HepG2 (cell line): ENCODE measurements at regions not wholly inside any gene's neighbourhood (a gene's known extent, or its start where the extent isn't known, plus 50 kb on each side); places are given as distances from the start of the nearest gene placed in this dataset.

Experiments
- ATAC-seq: fragments of 200-7000 bp; cut with Tn5 transposase; 3 replicates; pipeline ENCODE4 v1.9.1; 2020; ENCODE audit warnings: mild to moderate bottlenecking, moderate library complexity
- BruUV-seq: library from RNA; stranded (reverse); fragments of 400-500 nt; replicated peaks from 2 replicates; lab custom pipeline; 2021; lab: Mats Ljungman, UMichigan
- CTCF ChIA-PET: fragments of 300-600 bp; formaldehyde crosslinking; extraction: SDS; loops from one replicate; lab custom pipeline; 2021; ENCODE audit warnings: low total read pairs, inconsistent platforms, low intra/inter-chr PET ratio; lab: Yijun Ruan, JAX
- POLR2A ChIA-PET: fragments of 350-600 bp; sonication (Branson Sonifier 250); formaldehyde crosslinking; loops from one replicate; lab custom pipeline; 2020; ENCODE audit warnings: antibody characterized with exemption, inconsistent platforms; lab: Yijun Ruan, JAX
- DNase-seq: peaks from one replicate; pipeline ENCODE4 v3.0.0-alpha.2; 2015; ENCODE audit warnings: low spot score
- FAIRE-seq: peaks from 3 replicates; lab custom pipeline; 2011; peaks lifted over from hg19 to GRCh38; lab: Jason Lieb, UNC
- H2AFZ ChIP-seq: one replicate; pipeline ENCODE4 v1.6.1; 2011; ENCODE audit warnings: low read length, inconsistent platforms
- H3K27ac ChIP-seq: fragments of 300-600 bp; 3 replicates; pipeline ENCODE4 v1.8.0; 2011; ENCODE audit warnings: mixed run types, mild to moderate bottlenecking, mixed read lengths, low read length, inconsistent platforms; ENCODE audit not compliant: insufficient read depth; ENCODE audit errors: extremely low read length
- H3K27me3 ChIP-seq, 2 experiments: fragments of 200-600 bp in 1 of 2; 2 replicates in 1 of 2; 3 replicates in 1 of 2; pipeline versions ENCODE4 v1.6.0 to v1.8.0; 2011; ENCODE audit warnings: low read length in 2 of 2, mild to moderate bottlenecking in 2 of 2, moderate library complexity in 2 of 2, inconsistent platforms in 1 of 2; ENCODE audit not compliant: insufficient read depth in 2 of 2, control insufficient read depth in 1 of 2
- H3K36me3 ChIP-seq, 2 experiments: fragments of 200-600 bp in 1 of 2; replicated peaks in 1 of 2; 2 replicates in 1 of 2; 3 replicates in 1 of 2; pipeline versions ENCODE4 v1.5.1 to v1.8.0; 2011; ENCODE audit warnings: low read length in 2 of 2, inconsistent platforms in 1 of 2; ENCODE audit not compliant: insufficient read depth in 2 of 2, control insufficient read depth in 1 of 2
- H3K4me1 ChIP-seq: 2 replicates; pipeline ENCODE4 v1.5.1; 2012; ENCODE audit warnings: low read length, inconsistent platforms; ENCODE audit not compliant: insufficient read depth
- H3K4me2 ChIP-seq: 2 replicates; pipeline ENCODE4 v1.6.0; 2011; ENCODE audit warnings: low read depth, low read length, inconsistent platforms
- H3K4me3 ChIP-seq, 3 experiments: fragments of 200-600 bp in 1 of 3; sonication (generic), shearing (Covaris generic) in 1 of 3; replicated peaks in 1 of 3; 2 replicates each; pipeline ENCODE4 v1.5.1; 2011 to 2016; ENCODE audit warnings: low read length in 3 of 3, inconsistent platforms in 2 of 3, low read depth in 2 of 3, mild to moderate bottlenecking in 2 of 3, control low read depth in 1 of 3, mixed read lengths in 1 of 3; ENCODE audit not compliant: insufficient read depth in 1 of 3
- H3K79me2 ChIP-seq: one replicate; pipeline ENCODE4 v1.6.1; 2011; ENCODE audit warnings: low read length, inconsistent platforms; ENCODE audit not compliant: insufficient read depth
- H3K9ac ChIP-seq: 2 replicates; pipeline ENCODE4 v1.6.0; 2011; ENCODE audit warnings: mild to moderate bottlenecking, low read depth, low read length, inconsistent platforms; ENCODE audit not compliant: insufficient read depth
- H3K9me3 ChIP-seq: 2 replicates; pipeline ENCODE4 v1.5.1; 2012; ENCODE audit warnings: mild to moderate bottlenecking, low read length
- H4K20me1 ChIP-seq: 2 replicates; pipeline ENCODE4 v1.6.0; 2011; ENCODE audit warnings: inconsistent platforms, mild to moderate bottlenecking, low read length, moderate library complexity; ENCODE audit not compliant: insufficient read depth
- KAT8 ChIP-seq: IDR thresholded peaks from 2 replicates; pipeline ENCODE4 v1.6.1; 2016; ENCODE audit warnings: missing genetic modification reagents, missing compliant biosample characterization
- KLF15 ChIP-seq: sonication (generic); formaldehyde crosslinking; IDR thresholded peaks from 2 replicates; pipeline ENCODE4 v1.8.1; 2023; ENCODE audit warnings: borderline replicate concordance, mild to moderate bottlenecking, inconsistent platforms, missing genetic modification reagents, mixed read lengths
- NFATC3 ChIP-seq: sonication (generic); formaldehyde crosslinking; IDR thresholded peaks from 2 replicates; pipeline ENCODE4 v1.5.1; 2020; ENCODE audit warnings: mild to moderate bottlenecking, missing genetic modification reagents
- NFRKB ChIP-seq: fragments of 450-650 bp; IDR thresholded peaks from 2 replicates; pipeline ENCODE4 v1.6.1; 2017
- RELA ChIP-seq: sonication (generic); formaldehyde crosslinking; IDR thresholded peaks from 2 replicates; pipeline ENCODE4 v1.4.0; 2020; ENCODE audit warnings: missing genetic modification reagents
- THAP11 ChIP-seq: IDR thresholded peaks from 2 replicates; pipeline ENCODE4 v1.6.1; 2016; ENCODE audit warnings: missing biosample characterization, missing genetic modification reagents
- ZNF230 ChIP-seq: sonication (generic); formaldehyde crosslinking; IDR thresholded peaks from 2 replicates; pipeline ENCODE4 v1.4.0; 2020; ENCODE audit warnings: mild to moderate bottlenecking, missing genetic modification reagents
- ZNF766 ChIP-seq: sonication (generic); formaldehyde crosslinking; IDR thresholded peaks from 2 replicates; pipeline ENCODE4 v1.5.0; 2020; ENCODE audit warnings: missing genetic modification reagents, borderline replicate concordance
- ZNF788 ChIP-seq: sonication (generic); formaldehyde crosslinking; IDR thresholded peaks from 2 replicates; pipeline ENCODE4 v1.5.0; 2020; ENCODE audit warnings: mild to moderate bottlenecking, missing genetic modification reagents, borderline replicate concordance
- WGBS: methylation state at CpG from one replicate; pipeline ENCODE4 v1.1.6; 2017; ENCODE audit warnings: low lambda C conversion rate; 5-methylcytosine and 5-hydroxymethylcytosine counted together
- in situ Hi-C: cut with HindIII; loops from 2 replicates; pipeline ENCODE4 v1.10.0; 2017; ENCODE audit warnings: low pct_unique_long_range_greater_than_20kb; ENCODE audit not compliant: extremely low pct_ligation_motif_present
- intact Hi-C: fragments of 100-400 bp; cut with micrococcal nuclease; formaldehyde crosslinking; loops from one replicate; pipeline ENCODE4 v1.10.0; 2022; ENCODE audit not compliant: unreplicated experiment
- TF ChIP-seq, protein P1 (sequence below): IDR thresholded peaks from 2 replicates; pipeline ENCODE4 v1.6.1; 2016; ENCODE audit warnings: control low read depth
- TF ChIP-seq, protein P2 (sequence below): sonication (generic); formaldehyde crosslinking; IDR thresholded peaks from 2 replicates; pipeline ENCODE4 v1.9.0; 2021; ENCODE audit warnings: missing genetic modification reagents, borderline replicate concordance
- TF ChIP-seq, protein P3 (sequence below): sonication (generic); formaldehyde crosslinking; IDR thresholded peaks from 2 replicates; pipeline ENCODE4 v1.8.1; 2023; ENCODE audit warnings: mild to moderate bottlenecking, missing genetic modification reagents
- TF ChIP-seq, protein P4 (sequence below): sonication (generic); formaldehyde crosslinking; IDR thresholded peaks from 2 replicates; pipeline ENCODE4 v1.4.0; 2020; ENCODE audit warnings: missing genetic modification reagents
- TF ChIP-seq, protein P5 (sequence below): sonication (generic); formaldehyde crosslinking; IDR thresholded peaks from 2 replicates; pipeline ENCODE4 v1.4.0; 2020; ENCODE audit warnings: missing genetic modification reagents

DNA sequence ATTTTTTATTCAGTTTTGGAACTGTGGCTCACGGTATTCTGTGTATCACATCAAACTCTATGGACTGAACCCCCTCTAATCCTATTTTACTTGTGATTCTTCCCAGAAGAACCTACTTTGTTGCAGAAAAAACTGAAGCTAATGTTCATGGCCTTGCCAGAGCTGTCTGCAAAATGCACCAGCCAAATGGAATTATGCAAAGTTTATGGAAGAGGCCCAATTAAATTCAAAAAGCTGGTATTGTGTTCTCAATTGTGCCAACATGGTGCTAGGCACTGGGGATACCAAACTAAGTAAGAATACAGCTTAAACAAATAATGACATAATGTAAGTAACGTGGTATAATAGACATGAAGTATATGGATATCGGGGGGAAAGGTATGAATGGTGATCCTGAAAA, 273.8 kb upstream of the DUSP10 start (continued):
- TF ChIP-seq NFATC3 (CRISPR knock-in tag), result no peak

DNA sequence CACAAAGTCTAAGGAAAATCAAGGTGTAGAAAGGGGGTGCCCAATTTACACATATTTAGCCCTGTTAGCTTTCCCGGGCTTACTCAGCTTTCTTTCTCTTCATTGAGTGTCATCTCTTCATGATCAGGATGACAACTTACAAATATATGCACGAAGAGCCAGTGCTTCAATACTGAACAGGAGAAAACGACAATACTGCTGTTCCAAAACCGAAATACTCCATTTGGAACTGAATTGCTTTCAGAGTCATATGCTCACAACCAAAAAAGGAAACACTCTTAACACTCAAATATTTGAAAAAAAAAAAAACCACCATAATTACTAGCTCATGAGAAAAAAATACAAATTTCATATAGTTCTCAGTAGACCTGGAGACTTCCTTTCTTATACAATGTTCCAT, 272.1 kb upstream of the DUSP10 start:
- Histone ChIP-seq H3K27ac (no peak overlapping the region), H3K27me3 (no peaks in the 10 kb centered on the region), H3K9ac (no peak overlapping the region), H2AFZ (no peak overlapping the region), H3K4me1 (no peaks in the 10 kb centered on the region), H3K4me2 (no peak overlapping the region), H3K36me3 (no peaks in the 10 kb centered on the region), H3K4me3 (no peak overlapping the region), H4K20me1 (no peaks in the 10 kb centered on the region), H3K79me2 (no peaks in the 10 kb centered on the region), H3K9me3 (no peaks in the 10 kb centered on the region)
- in situ Hi-C loops (loop anchor here (10.0 kb wide), 1 partner anchor 469 kb away; no protein-coding TSS in a partner anchor), intact Hi-C loops (no loop called here)
- TF ChIP-seq ZNF766 (CRISPR knock-in tag), result no peak
- TF ChIP-seq KAT8 (CRISPR knock-in tag), result no peak
- TF ChIP-seq ZNF230 (CRISPR knock-in tag), result no peak
- TF ChIP-seq RELA (CRISPR knock-in tag), result no peak
- TF ChIP-seq, protein P1, sequence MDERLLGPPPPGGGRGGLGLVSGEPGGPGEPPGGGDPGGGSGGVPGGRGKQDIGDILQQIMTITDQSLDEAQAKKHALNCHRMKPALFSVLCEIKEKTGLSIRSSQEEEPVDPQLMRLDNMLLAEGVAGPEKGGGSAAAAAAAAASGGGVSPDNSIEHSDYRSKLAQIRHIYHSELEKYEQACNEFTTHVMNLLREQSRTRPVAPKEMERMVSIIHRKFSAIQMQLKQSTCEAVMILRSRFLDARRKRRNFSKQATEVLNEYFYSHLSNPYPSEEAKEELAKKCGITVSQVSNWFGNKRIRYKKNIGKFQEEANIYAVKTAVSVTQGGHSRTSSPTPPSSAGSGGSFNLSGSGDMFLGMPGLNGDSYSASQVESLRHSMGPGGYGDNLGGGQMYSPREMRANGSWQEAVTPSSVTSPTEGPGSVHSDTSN (CRISPR knock-in tag), result no peak
- TF ChIP-seq, protein P2, sequence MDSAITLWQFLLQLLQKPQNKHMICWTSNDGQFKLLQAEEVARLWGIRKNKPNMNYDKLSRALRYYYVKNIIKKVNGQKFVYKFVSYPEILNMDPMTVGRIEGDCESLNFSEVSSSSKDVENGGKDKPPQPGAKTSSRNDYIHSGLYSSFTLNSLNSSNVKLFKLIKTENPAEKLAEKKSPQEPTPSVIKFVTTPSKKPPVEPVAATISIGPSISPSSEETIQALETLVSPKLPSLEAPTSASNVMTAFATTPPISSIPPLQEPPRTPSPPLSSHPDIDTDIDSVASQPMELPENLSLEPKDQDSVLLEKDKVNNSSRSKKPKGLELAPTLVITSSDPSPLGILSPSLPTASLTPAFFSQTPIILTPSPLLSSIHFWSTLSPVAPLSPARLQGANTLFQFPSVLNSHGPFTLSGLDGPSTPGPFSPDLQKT (CRISPR knock-in tag), result no peak
- TF ChIP-seq, protein P3, sequence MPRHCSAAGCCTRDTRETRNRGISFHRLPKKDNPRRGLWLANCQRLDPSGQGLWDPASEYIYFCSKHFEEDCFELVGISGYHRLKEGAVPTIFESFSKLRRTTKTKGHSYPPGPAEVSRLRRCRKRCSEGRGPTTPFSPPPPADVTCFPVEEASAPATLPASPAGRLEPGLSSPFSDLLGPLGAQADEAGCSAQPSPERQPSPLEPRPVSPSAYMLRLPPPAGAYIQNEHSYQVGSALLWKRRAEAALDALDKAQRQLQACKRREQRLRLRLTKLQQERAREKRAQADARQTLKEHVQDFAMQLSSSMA (CRISPR knock-in tag), result no peak
- TF ChIP-seq ZNF788 (CRISPR knock-in tag), result no peak
- TF ChIP-seq, protein P4, sequence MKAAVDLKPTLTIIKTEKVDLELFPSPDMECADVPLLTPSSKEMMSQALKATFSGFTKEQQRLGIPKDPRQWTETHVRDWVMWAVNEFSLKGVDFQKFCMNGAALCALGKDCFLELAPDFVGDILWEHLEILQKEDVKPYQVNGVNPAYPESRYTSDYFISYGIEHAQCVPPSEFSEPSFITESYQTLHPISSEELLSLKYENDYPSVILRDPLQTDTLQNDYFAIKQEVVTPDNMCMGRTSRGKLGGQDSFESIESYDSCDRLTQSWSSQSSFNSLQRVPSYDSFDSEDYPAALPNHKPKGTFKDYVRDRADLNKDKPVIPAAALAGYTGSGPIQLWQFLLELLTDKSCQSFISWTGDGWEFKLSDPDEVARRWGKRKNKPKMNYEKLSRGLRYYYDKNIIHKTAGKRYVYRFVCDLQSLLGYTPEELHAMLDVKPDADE (CRISPR knock-in tag), result no peak
- no peak for TF ChIP-seq THAP11
- no peak for TF ChIP-seq KLF15
- TF ChIP-seq NFRKB, result no peak
- TF ChIP-seq, protein P5, sequence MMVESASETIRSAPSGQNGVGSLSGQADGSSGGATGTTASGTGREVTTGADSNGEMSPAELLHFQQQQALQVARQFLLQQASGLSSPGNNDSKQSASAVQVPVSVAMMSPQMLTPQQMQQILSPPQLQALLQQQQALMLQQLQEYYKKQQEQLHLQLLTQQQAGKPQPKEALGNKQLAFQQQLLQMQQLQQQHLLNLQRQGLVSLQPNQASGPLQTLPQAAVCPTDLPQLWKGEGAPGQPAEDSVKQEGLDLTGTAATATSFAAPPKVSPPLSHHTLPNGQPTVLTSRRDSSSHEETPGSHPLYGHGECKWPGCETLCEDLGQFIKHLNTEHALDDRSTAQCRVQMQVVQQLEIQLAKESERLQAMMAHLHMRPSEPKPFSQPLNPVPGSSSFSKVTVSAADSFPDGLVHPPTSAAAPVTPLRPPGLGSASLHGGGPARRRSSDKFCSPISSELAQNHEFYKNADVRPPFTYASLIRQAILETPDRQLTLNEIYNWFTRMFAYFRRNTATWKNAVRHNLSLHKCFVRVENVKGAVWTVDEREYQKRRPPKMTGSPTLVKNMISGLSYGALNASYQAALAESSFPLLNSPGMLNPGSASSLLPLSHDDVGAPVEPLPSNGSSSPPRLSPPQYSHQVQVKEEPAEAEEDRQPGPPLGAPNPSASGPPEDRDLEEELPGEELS, result no peak
- 2% methylated on average over 4 of the region's 4 CpGs for WGBS
- no peak for DNase-seq
- no peak for ATAC-seq
- ChIA-PET CTCF (no interaction called here), POLR2A (no interaction called here)
- BruUV-seq, result no TSS peak
- FAIRE-seq, result no peak
